ENCODE measurements at regions not wholly inside any gene's neighbourhood (a gene's known extent, or its start where the extent isn't known, plus 50 kb on each side); places are given as distances from the start of the nearest gene placed in this dataset.

DNA sequence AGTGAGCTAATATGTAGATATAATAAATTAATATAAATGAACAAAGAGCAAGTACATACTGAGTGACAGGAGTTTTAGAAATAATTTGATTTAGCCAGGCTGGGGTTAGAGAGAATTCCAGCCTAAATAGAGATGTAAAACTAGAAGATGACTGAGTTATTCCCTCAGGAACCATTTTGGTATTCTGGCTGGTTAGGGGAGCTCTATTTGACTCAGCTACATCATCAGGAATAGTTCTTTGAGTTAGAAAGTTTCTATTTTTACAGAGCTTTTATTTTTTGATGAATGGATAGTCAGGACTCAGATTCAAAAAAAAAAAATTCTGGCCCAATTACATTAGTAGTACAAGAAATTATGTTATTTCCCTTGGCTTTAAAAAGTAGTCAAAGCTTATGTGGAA is 180.4 kb upstream of the MID1 start:
- H3K9me2 ChIP-seq (replicated peaks; ENCODE audit: insufficient read depth, low read length), result no peaks in the 10 kb centered on the region
- H3K27ac ChIP-seq (ENCODE audit: low read length), result no peak overlapping the region
- H3K9me3 ChIP-seq (ENCODE audit: low read length), result 0 out of 2 replicates have a peak, but pooled peaks cover 3% of the 10 kb centered on the region
- H3K36me3 ChIP-seq (ENCODE audit: insufficient read depth, low read length), result no peaks in the 10 kb centered on the region
- no peaks in the 10 kb centered on the region for H3K79me2 ChIP-seq (ENCODE audit: low read length)
- H2AFZ ChIP-seq (ENCODE audit: low read length), result no peak overlapping the region
- no peaks in the 10 kb centered on the region for H4K20me1 ChIP-seq (ENCODE audit: insufficient read depth, low read depth, low read length)
- no peaks in the 10 kb centered on the region for H3K27me3 ChIP-seq (ENCODE audit: low read length)
- no peak overlapping the region for H3K4me2 ChIP-seq (ENCODE audit: low read depth, low read length, poor library complexity, severe bottlenecking)
- no peaks in the 10 kb centered on the region for H3K4me1 ChIP-seq (ENCODE audit: low read length)
- DNase-seq, result no peak
- no peak overlapping the region for H3K4me3 ChIP-seq (ENCODE audit: low read length)
- no peak overlapping the region for H3K9ac ChIP-seq (ENCODE audit: low read length)

DNA sequence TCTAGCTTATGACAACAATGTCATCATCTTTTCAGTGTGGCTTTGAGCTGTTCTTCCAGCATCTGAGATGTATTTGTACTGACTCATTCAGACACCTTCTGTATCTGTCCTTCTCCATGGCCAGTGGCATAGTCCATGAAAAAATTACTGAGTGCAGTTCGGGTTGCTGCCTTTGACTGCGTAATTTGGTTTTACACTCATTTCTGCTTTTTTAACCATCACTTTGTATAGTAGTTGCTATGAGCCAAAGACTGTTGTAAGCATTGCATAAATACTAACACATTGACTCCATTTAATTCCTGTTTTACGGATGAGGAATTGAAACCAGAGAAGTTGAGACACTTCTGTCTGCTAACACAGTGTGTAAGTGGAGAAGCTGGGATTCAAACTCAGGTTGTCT is 190.7 kb upstream of the MID1 start:
- Histone ChIP-seq H4K20me1 (ENCODE audit: insufficient read depth, low read depth, low read length) (no peaks in the 10 kb centered on the region), H3K27me3 (ENCODE audit: low read length) (no peaks in the 10 kb centered on the region), H2AFZ (ENCODE audit: low read length) (no peak overlapping the region), H3K9me3 (ENCODE audit: low read length) (no peaks in the 10 kb centered on the region; the same call in 1 of the 2 replicates), H3K9me2 (replicated peaks; ENCODE audit: insufficient read depth, low read length) (no peaks in the 10 kb centered on the region), H3K4me3 (ENCODE audit: low read length) (no peak overlapping the region), H3K4me1 (ENCODE audit: low read length) (no peaks in the 10 kb centered on the region), H3K27ac (ENCODE audit: low read length) (no peak overlapping the region), H3K36me3 (ENCODE audit: insufficient read depth, low read length) (no peaks in the 10 kb centered on the region), H3K9ac (ENCODE audit: low read length) (no peak overlapping the region), H3K79me2 (ENCODE audit: low read length) (no peaks in the 10 kb centered on the region), H3K4me2 (ENCODE audit: low read depth, low read length, poor library complexity, severe bottlenecking) (no peak overlapping the region)
- DNase-seq, result no peak

DNA sequence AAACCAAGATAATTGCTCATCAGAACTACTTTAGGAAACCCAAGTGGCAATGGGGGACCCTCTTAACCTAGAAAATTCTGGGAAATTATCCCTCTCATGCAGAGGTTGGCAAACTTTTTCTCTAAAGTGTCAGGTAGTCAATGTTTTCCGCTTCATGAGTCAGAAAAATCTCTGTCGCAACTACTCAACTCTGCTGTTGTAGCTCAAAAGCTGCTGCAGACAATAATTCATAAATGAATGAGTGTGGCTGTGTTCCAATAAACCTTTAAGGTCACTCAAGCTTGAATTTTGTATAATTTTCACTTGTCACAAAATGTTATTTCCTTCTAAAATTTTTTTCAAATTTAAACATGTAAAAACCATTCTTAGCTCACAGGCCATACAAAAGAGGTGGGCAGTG is 193.4 kb upstream of the MID1 start:
- no peaks in the 10 kb centered on the region for H3K79me2 ChIP-seq (ENCODE audit: low read length)
- no peak overlapping the region for H2AFZ ChIP-seq (ENCODE audit: low read length)
- H3K36me3 ChIP-seq (ENCODE audit: insufficient read depth, low read length), result no peaks in the 10 kb centered on the region
- no peaks in the 10 kb centered on the region for H3K27me3 ChIP-seq (ENCODE audit: low read length)
- no peak overlapping the region for H3K4me2 ChIP-seq (ENCODE audit: low read depth, low read length, poor library complexity, severe bottlenecking)
- no peak overlapping the region for H3K27ac ChIP-seq (ENCODE audit: low read length)
- H3K9ac ChIP-seq (ENCODE audit: low read length), result no peak overlapping the region
- H3K4me1 ChIP-seq (ENCODE audit: low read length), result no peaks in the 10 kb centered on the region
- no peaks in the 10 kb centered on the region for H3K9me2 ChIP-seq (replicated peaks; ENCODE audit: insufficient read depth, low read length)
- no peaks in the 10 kb centered on the region for H3K9me3 ChIP-seq (ENCODE audit: low read length)
- H3K4me3 ChIP-seq (ENCODE audit: low read length), result no peak overlapping the region
- H4K20me1 ChIP-seq (ENCODE audit: insufficient read depth, low read depth, low read length), result no peaks in the 10 kb centered on the region
- no peak for DNase-seq

DNA sequence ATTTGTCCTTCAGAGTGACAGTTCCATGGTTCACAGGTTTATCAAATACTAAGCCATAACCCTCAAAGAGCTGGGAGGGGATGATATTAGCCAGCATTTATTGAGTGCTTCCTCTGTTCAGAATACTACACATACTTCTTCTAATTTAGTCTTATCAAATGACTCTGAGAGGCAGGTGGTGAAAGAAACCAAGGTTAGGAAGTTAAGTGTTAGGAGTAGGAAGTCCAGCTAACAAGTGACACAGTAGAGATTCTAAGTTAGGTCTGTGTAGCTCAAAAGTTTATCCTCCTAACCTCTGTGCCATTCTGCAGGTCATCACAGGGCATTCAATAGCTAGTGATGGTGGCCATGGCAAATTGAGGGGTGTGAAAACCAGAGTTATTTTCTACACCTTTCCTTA is 198.3 kb upstream of the MID1 start:
- H3K4me1 ChIP-seq (ENCODE audit: low read length), result no peaks in the 10 kb centered on the region
- no peak overlapping the region for H3K9ac ChIP-seq (ENCODE audit: low read length)
- DNase-seq, result no peak
- no peaks in the 10 kb centered on the region for H3K9me3 ChIP-seq (ENCODE audit: low read length)
- H2AFZ ChIP-seq (ENCODE audit: low read length), result no peak overlapping the region
- H3K9me2 ChIP-seq (replicated peaks; ENCODE audit: insufficient read depth, low read length), result no peaks in the 10 kb centered on the region
- H3K27me3 ChIP-seq (ENCODE audit: low read length), result no peaks in the 10 kb centered on the region
- no peaks in the 10 kb centered on the region for H3K36me3 ChIP-seq (ENCODE audit: insufficient read depth, low read length)
- H3K27ac ChIP-seq (ENCODE audit: low read length), result no peak overlapping the region
- no peaks in the 10 kb centered on the region for H4K20me1 ChIP-seq (ENCODE audit: insufficient read depth, low read depth, low read length)
- no peaks in the 10 kb centered on the region for H3K79me2 ChIP-seq (ENCODE audit: low read length)
- H3K4me2 ChIP-seq (ENCODE audit: low read depth, low read length, poor library complexity, severe bottlenecking), result no peak overlapping the region
- no peak overlapping the region for H3K4me3 ChIP-seq (ENCODE audit: low read length)

DNA sequence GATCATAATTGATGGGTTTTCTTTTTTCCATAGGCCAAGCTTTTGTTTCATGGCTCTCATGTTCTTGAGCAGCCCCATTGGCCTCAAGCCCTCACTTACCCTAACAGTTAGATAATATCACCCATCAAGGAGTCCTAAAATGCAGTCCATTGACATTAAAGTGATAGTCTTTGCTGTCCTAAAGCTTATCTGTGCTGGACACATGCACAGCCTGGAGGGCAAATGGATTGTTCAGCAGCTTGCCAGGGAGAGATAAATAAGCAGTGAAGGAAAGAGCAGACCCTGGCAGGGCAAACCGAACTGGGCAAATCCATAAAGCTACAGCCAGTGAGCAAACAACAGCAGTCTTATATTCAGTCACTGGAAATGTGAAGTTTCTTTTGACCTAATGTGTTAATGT is 199.6 kb upstream of the MID1 start:
- Histone ChIP-seq H4K20me1 (ENCODE audit: insufficient read depth, low read depth, low read length) (no peaks in the 10 kb centered on the region), H3K4me1 (ENCODE audit: low read length) (no peaks in the 10 kb centered on the region), H3K9me2 (replicated peaks; ENCODE audit: insufficient read depth, low read length) (no peaks in the 10 kb centered on the region), H3K36me3 (ENCODE audit: insufficient read depth, low read length) (no peaks in the 10 kb centered on the region), H3K9me3 (ENCODE audit: low read length) (no peaks in the 10 kb centered on the region), H3K27me3 (ENCODE audit: low read length) (no peaks in the 10 kb centered on the region), H3K4me2 (ENCODE audit: low read depth, low read length, poor library complexity, severe bottlenecking) (no peak overlapping the region), H3K27ac (ENCODE audit: low read length) (no peak overlapping the region), H2AFZ (ENCODE audit: low read length) (no peak overlapping the region), H3K4me3 (ENCODE audit: low read length) (no peak overlapping the region), H3K79me2 (ENCODE audit: low read length) (no peaks in the 10 kb centered on the region), H3K9ac (ENCODE audit: low read length) (no peak overlapping the region)
- DNase-seq, result no peak

DNA sequence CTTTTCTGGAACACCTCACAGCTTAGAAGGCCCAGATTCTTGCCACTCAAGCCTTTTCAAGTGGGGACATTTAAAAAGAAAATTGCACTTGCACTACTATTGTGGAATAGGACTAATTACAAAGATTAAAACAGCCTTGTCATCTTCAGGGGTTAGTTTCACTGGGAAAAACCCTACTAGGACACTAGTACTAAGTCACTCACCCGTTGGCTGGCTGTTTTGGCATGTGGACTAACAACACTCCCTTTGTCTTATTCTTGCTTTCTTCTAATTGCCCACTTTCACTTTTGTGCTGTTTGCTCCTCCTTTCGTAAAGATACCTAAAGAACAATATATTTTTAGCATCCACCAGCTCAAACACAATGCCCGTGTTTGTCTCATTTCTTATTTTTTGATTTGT is 200.9 kb upstream of the MID1 start:
- no peak overlapping the region for H3K27ac ChIP-seq (ENCODE audit: low read length)
- no peaks in the 10 kb centered on the region for H3K27me3 ChIP-seq (ENCODE audit: low read length)
- no peak overlapping the region for H3K4me3 ChIP-seq (ENCODE audit: low read length)
- H3K9me3 ChIP-seq (ENCODE audit: low read length), result no peaks in the 10 kb centered on the region
- no peak overlapping the region for H3K4me2 ChIP-seq (ENCODE audit: low read depth, low read length, poor library complexity, severe bottlenecking)
- no peak overlapping the region for H2AFZ ChIP-seq (ENCODE audit: low read length)
- H3K4me1 ChIP-seq (ENCODE audit: low read length), result no peaks in the 10 kb centered on the region
- H3K9me2 ChIP-seq (replicated peaks; ENCODE audit: insufficient read depth, low read length), result no peaks in the 10 kb centered on the region
- H3K79me2 ChIP-seq (ENCODE audit: low read length), result no peaks in the 10 kb centered on the region
- no peaks in the 10 kb centered on the region for H4K20me1 ChIP-seq (ENCODE audit: insufficient read depth, low read depth, low read length)
- H3K9ac ChIP-seq (ENCODE audit: low read length), result no peak overlapping the region
- no peaks in the 10 kb centered on the region for H3K36me3 ChIP-seq (ENCODE audit: insufficient read depth, low read length)
- DNase-seq, result no peak

DNA sequence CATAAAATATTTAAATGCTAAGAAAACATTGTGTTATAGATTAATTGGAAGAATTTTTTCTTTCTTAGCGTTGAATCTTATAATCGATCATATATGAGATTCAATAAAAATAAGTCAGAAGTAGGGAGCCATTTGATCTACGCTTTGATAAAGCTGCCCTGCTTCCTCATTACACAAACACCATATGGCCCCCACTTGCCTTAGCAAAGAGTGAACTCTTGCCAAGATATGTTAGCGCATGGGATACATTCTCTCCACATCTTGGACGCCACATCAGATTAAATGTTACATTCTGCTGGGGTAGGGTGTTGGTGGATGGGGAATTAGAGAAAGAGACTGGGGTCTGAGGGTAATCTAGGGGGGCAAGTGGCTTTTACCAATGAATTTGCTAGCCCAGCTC is 207.7 kb upstream of the MID1 start:
- Histone ChIP-seq H3K9me3 (ENCODE audit: low read length) (no peaks in the 10 kb centered on the region), H3K4me3 (ENCODE audit: low read length) (no peak overlapping the region), H3K79me2 (ENCODE audit: low read length) (no peaks in the 10 kb centered on the region), H3K4me2 (ENCODE audit: low read depth, low read length, poor library complexity, severe bottlenecking) (no peak overlapping the region), H3K27ac (ENCODE audit: low read length) (no peak overlapping the region), H3K36me3 (ENCODE audit: insufficient read depth, low read length) (no peaks in the 10 kb centered on the region), H3K4me1 (ENCODE audit: low read length) (no peaks in the 10 kb centered on the region), H3K27me3 (ENCODE audit: low read length) (no peaks in the 10 kb centered on the region), H3K9ac (ENCODE audit: low read length) (no peak overlapping the region), H4K20me1 (ENCODE audit: insufficient read depth, low read depth, low read length) (no peaks in the 10 kb centered on the region), H2AFZ (ENCODE audit: low read length) (no peak overlapping the region), H3K9me2 (replicated peaks; ENCODE audit: insufficient read depth, low read length) (no peaks in the 10 kb centered on the region)
- no peak for DNase-seq

DNA sequence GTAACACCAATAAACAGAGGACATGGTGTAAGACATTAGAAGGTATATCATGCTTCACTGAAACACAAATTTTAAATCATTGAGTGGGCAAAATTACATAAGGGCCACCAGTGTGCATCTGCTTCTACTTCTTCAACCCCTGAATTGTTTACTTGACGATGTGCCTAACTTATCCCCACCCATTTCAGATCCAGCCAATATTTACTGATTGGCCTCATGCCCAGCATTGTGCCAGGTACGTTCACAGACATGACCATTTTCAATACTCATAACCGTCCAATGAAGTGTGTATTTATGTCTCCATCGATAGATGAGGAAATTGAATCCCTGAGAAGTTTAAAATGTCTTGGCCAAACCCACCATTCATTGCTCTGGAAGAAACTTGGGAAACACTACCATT is 208.3 kb upstream of the MID1 start:
- H3K9me3 ChIP-seq (ENCODE audit: low read length), result no peaks in the 10 kb centered on the region
- no peaks in the 10 kb centered on the region for H3K79me2 ChIP-seq (ENCODE audit: low read length)
- H3K4me3 ChIP-seq (ENCODE audit: low read length), result no peak overlapping the region
- H3K27me3 ChIP-seq (ENCODE audit: low read length), result no peaks in the 10 kb centered on the region
- H3K4me1 ChIP-seq (ENCODE audit: low read length), result no peaks in the 10 kb centered on the region
- H3K9ac ChIP-seq (ENCODE audit: low read length), result no peak overlapping the region
- H2AFZ ChIP-seq (ENCODE audit: low read length), result no peak overlapping the region
- no peak overlapping the region for H3K27ac ChIP-seq (ENCODE audit: low read length)
- no peaks in the 10 kb centered on the region for H3K9me2 ChIP-seq (replicated peaks; ENCODE audit: insufficient read depth, low read length)
- DNase-seq, result no peak
- no peaks in the 10 kb centered on the region for H3K36me3 ChIP-seq (ENCODE audit: insufficient read depth, low read length)
- no peak overlapping the region for H3K4me2 ChIP-seq (ENCODE audit: low read depth, low read length, poor library complexity, severe bottlenecking)
- no peaks in the 10 kb centered on the region for H4K20me1 ChIP-seq (ENCODE audit: insufficient read depth, low read depth, low read length)

Data from Karpas-422 (cell line).